ENCODE measurements at regions not wholly inside any gene's neighbourhood (a gene's known extent, or its start where the extent isn't known, plus 50 kb on each side); places are given as distances from the start of the nearest gene placed in this dataset.

GRCh38 chr12:75632442-75632841 is 121.0 kb upstream of the KRR1 start:
- no peak for TF ChIP-seq CTCF (IDR thresholded peaks at IDR 0.05)
- no peak for TF ChIP-seq POLR2A (IDR thresholded peaks at IDR 0.05)

Measured in breast epithelium (tissue), 3 donors.